Lower leg skin (tissue), 4 donors: ENCODE measurements at regions not wholly inside any gene's neighbourhood (a gene's known extent, or its start where the extent isn't known, plus 50 kb on each side); places are given as distances from the start of the nearest gene placed in this dataset.

ENCODE experiments used
- DNase-seq, 2 donors: peaks; one replicate each; pipeline ENCODE4 v3.0.0-alpha.2; 2019; ENCODE audit warnings: low spot score in 2 of 2
- H3K4me3 ChIP-seq: fragments of 200-600 bp; sonication (generic); 2 replicates; pipeline ENCODE4 v1.5.1; 2017; ENCODE audit warnings: mild to moderate bottlenecking, low read depth; ENCODE audit not compliant: poor library complexity, severe bottlenecking
- CTCF ChIP-seq, 3 donors: fragments of 450-650 bp; IDR thresholded peaks; one replicate each; pipeline ENCODE4 v1.5.1; 2016; ENCODE audit warnings: antibody characterized with exemption in 3 of 3, mild to moderate bottlenecking in 3 of 3, moderate library complexity in 2 of 3
- POLR2A ChIP-seq, 2 donors: fragments of 450-650 bp; IDR thresholded peaks; one replicate each; pipeline ENCODE4 v1.6.1; 2016 to 2017; ENCODE audit warnings: antibody characterized with exemption in 2 of 2, mild to moderate bottlenecking in 1 of 2, moderate library complexity in 1 of 2
- WGBS, 2 donors: methylation state at CpG; one replicate each; pipeline ENCODE4 v1.1.5; 2018; 5-methylcytosine and 5-hydroxymethylcytosine counted together
- intact Hi-C: fragments of 100-400 bp; cut with DNase I; formaldehyde crosslinking; loops from one replicate; pipeline ENCODE4 v1.15.0; 2023; ENCODE audit warnings: low total_unique reads

GRCh38 chr5:20215257-20215656 is 227.3 kb upstream of the CDH18 start:
- H3K4me3 ChIP-seq: no peak overlapping the region
- TF ChIP-seq POLR2A (IDR thresholded peaks at IDR 0.05) (no peak), CTCF (IDR thresholded peaks at IDR 0.05) (no peak)
- DNase-seq: no peak
- 88 to 94% methylated on average over 1 of the region's 1 CpG for WGBS, 2 donors
- intact Hi-C loops: no loop called here

GRCh38 chr5:20213803-20214202 is 225.8 kb upstream of the CDH18 start:
- 72 to 87% methylated on average over 2 of the region's 2 CpGs for WGBS, 2 donors
- intact Hi-C loops: no loop called here

GRCh38 chr5:20212701-20213100 is 224.7 kb upstream of the CDH18 start:
- no peak for DNase-seq
- TF ChIP-seq CTCF (IDR thresholded peaks at IDR 0.05): no peak
- TF ChIP-seq POLR2A (IDR thresholded peaks at IDR 0.05): no peak
- H3K4me3 ChIP-seq: no peak overlapping the region
- intact Hi-C loops: no loop called here

More at GRCh38 chr5:20213803-20214202, 225.8 kb upstream of the CDH18 start:
- no peak for TF ChIP-seq CTCF (IDR thresholded peaks at IDR 0.05)
- no peak for TF ChIP-seq POLR2A (IDR thresholded peaks at IDR 0.05)
- DNase-seq: no peak
- no peak overlapping the region for H3K4me3 ChIP-seq

GRCh38 chr5:20166456-20166855 is 178.5 kb upstream of the CDH18 start:
- intact Hi-C loops: no loop called here
- 52 to 63% methylated on average over 4 of the region's 4 CpGs for WGBS, 2 donors
- no peak for DNase-seq
- no peak for TF ChIP-seq POLR2A (IDR thresholded peaks at IDR 0.05)
- TF ChIP-seq CTCF (IDR thresholded peaks at IDR 0.05): no peak
- no peak overlapping the region for H3K4me3 ChIP-seq

GRCh38 chr5:20158006-20158405 is 170.0 kb upstream of the CDH18 start:
- intact Hi-C loops: no loop called here
- no peak overlapping the region for H3K4me3 ChIP-seq
- TF ChIP-seq CTCF (IDR thresholded peaks at IDR 0.05): no peak
- TF ChIP-seq POLR2A (IDR thresholded peaks at IDR 0.05): no peak
- no peak for DNase-seq
- 56 to 98% methylated on average over 1 of the region's 1 CpG for WGBS, 2 donors

- intact Hi-C loops: no loop called here
- DNase-seq: no peak
- TF ChIP-seq POLR2A (IDR thresholded peaks at IDR 0.05): no peak
- no peak for TF ChIP-seq CTCF (IDR thresholded peaks at IDR 0.05)
- 76% methylated on average over 2 of the region's 2 CpGs for WGBS, 2 donors
- H3K4me3 ChIP-seq: no peak overlapping the region
Observed at GRCh38 chr5:20157089-20157488, 169.1 kb upstream of the CDH18 start.
